H1 (cell line): ENCODE measurements at regions not wholly inside any gene's neighbourhood (a gene's known extent, or its start where the extent isn't known, plus 50 kb on each side); places are given as distances from the start of the nearest gene placed in this dataset.

Source experiments
- CTCF ChIA-PET: fragments of 300-600 bp; sonication (Branson Sonifier 250); formaldehyde crosslinking; loops from one replicate; lab custom pipeline; 2021; ENCODE audit not compliant: partially characterized antibody; lab: Charles Lee
- POLR2A ChIA-PET: fragments of 300-600 bp; sonication (Branson Sonifier 250); formaldehyde crosslinking; loops from one replicate; lab custom pipeline; 2021; ENCODE audit warnings: inconsistent platforms; ENCODE audit not compliant: partially characterized antibody; lab: Charles Lee
- DNase-seq, 2 experiments: peaks; one replicate each; pipeline versions ENCODE4 v3.0.0 to v3.0.0-alpha.2; 2010 to 2022; ENCODE audit warnings: low spot score in 2 of 2, low read depth in 1 of 2, mixed read lengths in 1 of 2
- FAIRE-seq: peaks from 2 replicates; lab custom pipeline; 2011; peaks lifted over from hg19 to GRCh38; lab: Jason Lieb, UNC
- H2AFZ ChIP-seq: 2 replicates; pipeline ENCODE4 v1.8.1; 2012; ENCODE audit warnings: low read length, inconsistent platforms
- H2AK5ac ChIP-seq: 2 replicates; pipeline ENCODE4 v1.6.1; 2013; ENCODE audit warnings: low read depth, low read length
- H2BK120ac ChIP-seq: replicated peaks from 2 replicates; pipeline ENCODE3; 2013; ENCODE audit warnings: low read depth, low read length, inconsistent platforms
- H2BK12ac ChIP-seq: 2 replicates; pipeline ENCODE4 v1.6.1; 2013; ENCODE audit warnings: low read depth, low read length
- H2BK15ac ChIP-seq: 2 replicates; pipeline ENCODE4 v1.6.1; 2013; ENCODE audit warnings: low read length
- H2BK20ac ChIP-seq: 2 replicates; pipeline ENCODE4 v1.6.1; 2013; ENCODE audit warnings: low read length
- H2BK5ac ChIP-seq: 2 replicates; pipeline ENCODE4 v1.6.1; 2013; ENCODE audit warnings: low read depth, low read length
- H3K14ac ChIP-seq: 2 replicates; pipeline ENCODE4 v1.6.1; 2013; ENCODE audit warnings: inconsistent platforms; ENCODE audit not compliant: insufficient read length
- H3K18ac ChIP-seq: 2 replicates; pipeline ENCODE4 v1.6.1; 2013; ENCODE audit warnings: low read length; ENCODE audit errors: extremely low read depth
- H3K23ac ChIP-seq: 2 replicates; pipeline ENCODE4 v1.6.1; 2013; ENCODE audit warnings: inconsistent platforms; ENCODE audit not compliant: insufficient read length
- H3K23me2 ChIP-seq: 2 replicates; pipeline ENCODE4 v1.6.1; 2013; ENCODE audit warnings: low read depth, low read length
- H3K27ac ChIP-seq: 2 replicates; pipeline ENCODE4 v1.6.1; 2011; ENCODE audit warnings: low read depth, low read length, inconsistent platforms
- H3K27me3 ChIP-seq, 4 experiments: replicated peaks in 1 of 4; 1 replicate in 1 of 4; 2 replicates in 3 of 4; pipeline versions ENCODE4 v1.6.1 to v1.8.1; 2011 to 2013; ENCODE audit warnings: low read length in 3 of 4, mild to moderate bottlenecking in 3 of 4, inconsistent platforms in 2 of 4, mixed read lengths in 2 of 4, moderate library complexity in 1 of 4; ENCODE audit not compliant: control insufficient read depth in 3 of 4, insufficient read depth in 3 of 4; ENCODE audit errors: extremely low read depth in 1 of 4
- H3K36me3 ChIP-seq, 4 experiments: 2 replicates each; pipeline versions ENCODE4 v1.6.1 to v1.8.1; 2011 to 2013; ENCODE audit warnings: mild to moderate bottlenecking in 4 of 4, low read length in 3 of 4, moderate library complexity in 2 of 4, control low read depth in 1 of 4, inconsistent platforms in 1 of 4; ENCODE audit not compliant: insufficient read depth in 4 of 4, control insufficient read depth in 2 of 4
- H3K4ac ChIP-seq: replicated peaks from 2 replicates; pipeline ENCODE3; 2013; ENCODE audit warnings: low read length, low read depth, mixed read lengths, inconsistent platforms; ENCODE audit not compliant: insufficient read length
- H3K4me1 ChIP-seq, 4 experiments: replicated peaks in 1 of 4; 1 replicate in 1 of 4; 2 replicates in 3 of 4; pipeline versions ENCODE4 v1.6.1 to v1.8.1; 2011 to 2013; ENCODE audit warnings: low read length in 3 of 4, inconsistent platforms in 2 of 4, mixed read lengths in 1 of 4; ENCODE audit not compliant: insufficient read depth in 4 of 4, control insufficient read depth in 3 of 4
- H3K4me2 ChIP-seq, 2 experiments: 2 replicates each; pipeline versions ENCODE4 v1.6.1 to v1.8.1; 2011 to 2013; ENCODE audit warnings: low read depth in 2 of 2, low read length in 2 of 2, control low read depth in 1 of 2, inconsistent platforms in 1 of 2, mild to moderate bottlenecking in 1 of 2; ENCODE audit not compliant: insufficient read depth in 1 of 2
- H3K4me3 ChIP-seq, 4 experiments: fragments of 200-600, 300-600 bp in 1 of 4; sonication (generic), shearing (Covaris generic), sonication (Bioruptor Twin) in 1 of 4; 2 replicates each; pipeline versions ENCODE4 v1.5.1 to v1.8.1; 2011 to 2016; ENCODE audit warnings: low read length in 4 of 4, low read depth in 3 of 4, control low read depth in 2 of 4, inconsistent platforms in 2 of 4, mild to moderate bottlenecking in 2 of 4, mixed read lengths in 1 of 4, moderate library complexity in 1 of 4; ENCODE audit not compliant: insufficient read depth in 2 of 4; ENCODE audit errors: extremely low read depth in 1 of 4
- H3K56ac ChIP-seq: replicated peaks from 2 replicates; pipeline ENCODE3; 2013; ENCODE audit warnings: low read depth, mild to moderate bottlenecking, mixed read lengths, low read length, inconsistent platforms; ENCODE audit not compliant: insufficient read length
- H3K79me1 ChIP-seq: 2 replicates; pipeline ENCODE4 v1.6.1; 2013; ENCODE audit warnings: low read depth, low read length, control low read depth
- H3K79me2 ChIP-seq, 2 experiments: 2 replicates each; pipeline versions ENCODE4 v1.6.1 to v1.8.1; 2012 to 2013; ENCODE audit warnings: low read length in 2 of 2, mild to moderate bottlenecking in 2 of 2, inconsistent platforms in 1 of 2; ENCODE audit not compliant: insufficient read depth in 2 of 2, control insufficient read depth in 1 of 2
- H3K9ac ChIP-seq, 4 experiments: replicated peaks in 1 of 4; 1 replicate in 1 of 4; 2 replicates in 3 of 4; pipeline versions ENCODE4 v1.6.1 to v1.8.1; 2011 to 2013; ENCODE audit warnings: low read depth in 3 of 4, low read length in 3 of 4, control low read depth in 2 of 4, mild to moderate bottlenecking in 2 of 4, moderate library complexity in 2 of 4, inconsistent platforms in 1 of 4; ENCODE audit errors: extremely low read depth in 1 of 4
- H3K9me3 ChIP-seq, 2 experiments: 2 replicates each; pipeline versions ENCODE4 v1.6.1 to v1.8.1; 2012 to 2013; ENCODE audit warnings: mild to moderate bottlenecking in 2 of 2, moderate library complexity in 2 of 2, control low read depth in 1 of 2, inconsistent platforms in 1 of 2, low read depth in 1 of 2, low read length in 1 of 2, mixed read lengths in 1 of 2; ENCODE audit not compliant: insufficient read depth in 2 of 2
- H4K20me1 ChIP-seq, 2 experiments: replicated peaks in 1 of 2; 2 replicates each; pipeline versions ENCODE3 to v1.8.1; 2011 to 2013; ENCODE audit warnings: inconsistent platforms in 2 of 2, low read length in 2 of 2, mild to moderate bottlenecking in 1 of 2; ENCODE audit not compliant: insufficient read depth in 2 of 2, control insufficient read depth in 1 of 2
- H4K5ac ChIP-seq: 2 replicates; pipeline ENCODE4 v1.6.1; 2013; ENCODE audit warnings: low read length, low read depth, mixed read lengths, inconsistent platforms; ENCODE audit not compliant: insufficient read length
- H4K8ac ChIP-seq: 2 replicates; pipeline ENCODE4 v1.8.0; 2013; ENCODE audit warnings: mild to moderate bottlenecking, moderate library complexity, low read length, inconsistent platforms; ENCODE audit not compliant: insufficient read depth; ENCODE audit errors: extremely low read depth
- H4K91ac ChIP-seq: replicated peaks from 2 replicates; pipeline ENCODE3; 2013; ENCODE audit warnings: low read length, mixed read lengths, inconsistent platforms; ENCODE audit not compliant: insufficient read length
- BACH1 ChIP-seq: IDR thresholded peaks from 2 replicates; pipeline ENCODE4 v1.6.1; 2012; ENCODE audit warnings: low read length, improper control_type of control experiment
- CHD1 ChIP-seq: IDR thresholded peaks from 2 replicates; pipeline ENCODE4 v1.6.1; 2012; ENCODE audit warnings: low read depth, low read length, improper control_type of control experiment
- HDAC2 ChIP-seq, 2 experiments: fragments of 300-600 bp in 1 of 2; sonication (generic) in 1 of 2; IDR thresholded peaks; 2 replicates each; pipeline ENCODE4 v1.6.1; 2011 to 2012; ENCODE audit warnings: low read depth in 2 of 2, low read length in 2 of 2, mild to moderate bottlenecking in 2 of 2, moderate library complexity in 2 of 2, borderline replicate concordance in 1 of 2, inconsistent platforms in 1 of 2
- KDM4A ChIP-seq: IDR thresholded peaks from one replicate; pipeline ENCODE4 v1.7.1; 2012; ENCODE audit warnings: low read depth, mild to moderate bottlenecking, moderate library complexity, low read length, inconsistent platforms; ENCODE audit not compliant: severe bottlenecking
- NANOG ChIP-seq: IDR thresholded peaks from 2 replicates; pipeline ENCODE4 v1.6.1; 2011; ENCODE audit warnings: low read length, low read depth, mild to moderate bottlenecking, inconsistent platforms; ENCODE audit not compliant: insufficient read depth, poor library complexity, severe bottlenecking
- POLR2AphosphoS5 ChIP-seq: IDR thresholded peaks from 2 replicates; pipeline ENCODE4 v1.6.1; 2011; ENCODE audit warnings: low read depth, low read length
- SIRT6 ChIP-seq: IDR thresholded peaks from one replicate; pipeline ENCODE4 v1.7.1; 2012; ENCODE audit warnings: low read length, inconsistent platforms
- WGBS, 2 experiments: shearing (Covaris generic) in 1 of 2; methylation state at CpG; one replicate each; pipeline versions ENCODE4 v1.1.6 to v1.1.7; 2013 to 2015; ENCODE audit warnings: low lambda C conversion rate in 2 of 2, mixed read lengths in 2 of 2, inconsistent platforms in 1 of 2, low coverage in 1 of 2, missing lambda C conversion rate in 1 of 2; ENCODE audit not compliant: insufficient replicate concordance in 2 of 2, insufficient coverage in 1 of 2, insufficient read length in 1 of 2; ENCODE audit errors: extremely low coverage in 1 of 2, missing lambda C conversion rate in 1 of 2; 5-methylcytosine and 5-hydroxymethylcytosine counted together

DNA sequence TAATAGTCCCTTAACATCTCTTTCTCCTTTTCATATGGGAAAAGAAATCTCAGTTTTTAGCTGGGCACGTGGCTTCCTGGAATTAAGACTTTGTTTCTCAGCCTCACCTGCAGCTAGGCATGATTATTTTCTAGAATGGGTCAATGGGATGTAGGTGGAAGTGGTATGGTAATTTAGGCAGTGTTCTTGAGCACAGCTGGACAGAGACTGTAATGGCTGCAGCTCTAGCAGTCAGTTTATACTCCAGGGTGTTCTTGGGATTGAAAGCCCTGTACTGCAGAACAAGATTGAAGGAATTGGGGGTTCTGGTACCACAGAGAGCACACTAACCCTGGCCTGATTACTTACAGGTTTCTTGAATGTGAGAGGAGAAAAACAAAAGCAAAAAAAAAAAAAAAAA lies 455.9 kb upstream of the ZNF608 start:
- Histone ChIP-seq H2BK120ac (no peak overlapping the region), H3K79me2 (no peaks in the 10 kb centered on the region), H3K79me1 (no peaks in the 10 kb centered on the region), H2BK5ac (no peak overlapping the region), H3K23ac (no peak overlapping the region), H3K27me3 (no peaks in the 10 kb centered on the region), H4K5ac (no peak overlapping the region), H3K36me3 (no peaks in the 10 kb centered on the region), H3K56ac (no peak overlapping the region), H4K8ac (no peak overlapping the region), H3K4ac (no peak overlapping the region), H3K9me3 (no peaks in the 10 kb centered on the region), H4K91ac (no peak overlapping the region), H3K4me2 (no peak overlapping the region), H2AK5ac (no peak overlapping the region), H2BK20ac (no peak overlapping the region), H3K9ac (no peak overlapping the region), H3K4me3 (no peak overlapping the region), H3K14ac (no peak overlapping the region), H2AFZ (no peak overlapping the region), H4K20me1 (no peaks in the 10 kb centered on the region), H3K4me1 (peaks cover 2 to 15% (median 13%) of the 10 kb centered on the region in 4 experiments; a peak in 5 of 7 replicates), H3K23me2 (no peaks in the 10 kb centered on the region), H2BK12ac (no peak overlapping the region), H3K27ac (no peak overlapping the region), H3K18ac (no peak overlapping the region), H2BK15ac (no peak overlapping the region)
- ChIA-PET POLR2A (no interaction called here), CTCF (interaction anchor here (0.6 to 2.3 kb wide), 3 partner anchors 25 to 247 kb away, joined by 3 to 8 read pairs (median 3); no protein-coding TSS in a partner anchor)
- 71% methylated on average over 1 of the region's 1 CpG; no CpG with 5 or more reads in 1 of the 2 experiments for WGBS, 2 experiments
- FAIRE-seq = no peak
- no peak for DNase-seq
- TF ChIP-seq POLR2AphosphoS5 (no peak), SIRT6 (no peak), CHD1 (no peak), BACH1 (no peak), KDM4A (no peak), HDAC2 (IDR thresholded peaks at IDR 0.05; ENCODE audit: borderline replicate concordance in 1 of 2, low read depth in 2 of 2, low read length in 2 of 2) (no peak), NANOG (no peak)
